Activated CD4-positive, alpha-beta memory T cell treated with anti-CD3 and anti-CD28 coated beads, Interleukin-2, amount 10 ng/mL, durations not matched to agents 7 days and 5 days (primary cell): ENCODE measurements at regions not wholly inside any gene's neighbourhood (a gene's known extent, or its start where the extent isn't known, plus 50 kb on each side); places are given as distances from the start of the nearest gene placed in this dataset.

ENCODE experiments used
- CTCF ChIA-PET: fragments of 350-600 bp; sonication (Branson Sonifier 250); formaldehyde crosslinking; loops from one replicate; lab custom pipeline; 2021; ENCODE audit warnings: antibody characterized with exemption, inconsistent platforms; lab: Charles Lee
- POLR2A ChIA-PET: fragments of 350-600 bp; sonication (Branson Sonifier 250); formaldehyde crosslinking; loops from one replicate; lab custom pipeline; 2021; ENCODE audit warnings: antibody characterized with exemption; lab: Charles Lee
- DNase-seq: peaks from one replicate; pipeline ENCODE4 v3.0.0-alpha.2; 2020
- H3K27ac Mint-ChIP-seq: one replicate; pipeline ENCODE4 v1.8.0; 2021; ENCODE audit warnings: mild to moderate bottlenecking, mixed read lengths
- H3K27me3 Mint-ChIP-seq: one replicate; pipeline ENCODE4 v1.8.0; 2021; ENCODE audit warnings: mixed read lengths
- H3K36me3 Mint-ChIP-seq: one replicate; pipeline ENCODE4 v1.8.0; 2021; ENCODE audit warnings: low read depth, mixed read lengths
- H3K4me1 Mint-ChIP-seq: one replicate; pipeline ENCODE4 v1.8.0; 2021; ENCODE audit warnings: mixed read lengths
- H3K4me3 Mint-ChIP-seq: one replicate; pipeline ENCODE4 v1.8.0; 2021; ENCODE audit warnings: mild to moderate bottlenecking, mixed read lengths
- H3K9me3 Mint-ChIP-seq: one replicate; pipeline ENCODE4 v1.8.0; 2021; ENCODE audit warnings: mixed read lengths

DNA sequence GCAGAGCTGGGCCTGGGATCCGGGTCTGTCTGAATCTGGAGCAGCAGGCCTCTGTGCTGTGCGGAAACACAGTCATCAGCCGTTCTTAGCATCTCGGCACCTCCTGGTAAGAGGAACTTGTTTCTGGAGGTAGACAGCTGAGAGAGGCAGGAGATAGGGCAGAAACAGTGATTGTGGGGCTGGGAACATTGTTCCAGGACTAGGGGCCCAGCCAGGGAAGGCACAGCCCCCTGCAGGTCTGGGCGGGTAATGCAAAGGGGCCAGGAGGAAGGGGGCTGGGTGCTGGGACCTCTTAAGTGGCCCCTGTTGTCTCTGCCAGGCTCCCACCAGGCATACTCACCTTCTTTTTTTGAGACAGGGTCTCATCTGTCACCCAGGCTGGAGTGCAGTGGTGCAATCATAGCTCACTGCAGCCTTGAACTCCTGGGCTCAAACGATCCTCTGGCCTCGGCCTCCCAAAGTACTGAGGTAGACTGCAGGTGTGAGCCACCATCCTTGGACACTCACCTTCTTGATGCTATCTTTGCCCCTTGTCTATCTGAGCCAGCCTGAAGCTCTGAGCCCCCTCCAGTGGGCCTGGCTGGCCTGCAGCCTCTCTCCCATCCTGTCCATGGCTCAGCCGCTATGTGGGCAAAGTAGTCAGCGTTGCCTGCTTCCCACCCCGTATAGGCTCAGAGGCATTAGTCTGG lies 134.3 kb upstream of the ZBTB40 start:
- H3K4me1 Mint-ChIP-seq, result no peaks in the 10 kb centered on the region
- DNase-seq, result no peak
- H3K36me3 Mint-ChIP-seq, result no peaks in the 10 kb centered on the region
- ChIA-PET CTCF (no interaction called here), POLR2A (no interaction called here)
- no peaks in the 10 kb centered on the region for H3K9me3 Mint-ChIP-seq
- no peak overlapping the region for H3K27ac Mint-ChIP-seq
- H3K27me3 Mint-ChIP-seq, result peaks cover 4% of the 10 kb centered on the region
- H3K4me3 Mint-ChIP-seq, result no peak overlapping the region

DNA sequence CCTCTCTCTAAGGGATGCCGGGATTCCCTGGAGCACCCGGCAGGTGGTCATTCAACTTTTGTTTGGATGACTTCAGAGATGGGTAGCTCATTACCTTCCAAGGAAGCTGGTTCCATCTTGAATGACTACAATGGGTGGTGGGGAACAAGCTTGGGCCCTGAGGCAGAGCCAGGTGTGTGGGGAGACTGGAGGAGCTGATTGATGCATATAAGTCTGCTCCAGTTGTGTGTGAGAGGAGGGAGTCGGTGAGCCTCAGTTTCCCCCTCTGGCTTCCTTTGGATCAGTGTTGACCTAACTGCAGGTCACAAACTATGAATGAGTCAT lies 133.8 kb upstream of the ZBTB40 start:
- no peak overlapping the region for H3K27ac Mint-ChIP-seq
- no peaks in the 10 kb centered on the region for H3K9me3 Mint-ChIP-seq
- peaks cover 4% of the 10 kb centered on the region for H3K27me3 Mint-ChIP-seq
- no peaks in the 10 kb centered on the region for H3K36me3 Mint-ChIP-seq
- DNase-seq, result no peak
- H3K4me3 Mint-ChIP-seq, result no peak overlapping the region
- H3K4me1 Mint-ChIP-seq, result no peaks in the 10 kb centered on the region
- CTCF ChIA-PET, result no interaction called here
- POLR2A ChIA-PET, result no interaction called here

DNA sequence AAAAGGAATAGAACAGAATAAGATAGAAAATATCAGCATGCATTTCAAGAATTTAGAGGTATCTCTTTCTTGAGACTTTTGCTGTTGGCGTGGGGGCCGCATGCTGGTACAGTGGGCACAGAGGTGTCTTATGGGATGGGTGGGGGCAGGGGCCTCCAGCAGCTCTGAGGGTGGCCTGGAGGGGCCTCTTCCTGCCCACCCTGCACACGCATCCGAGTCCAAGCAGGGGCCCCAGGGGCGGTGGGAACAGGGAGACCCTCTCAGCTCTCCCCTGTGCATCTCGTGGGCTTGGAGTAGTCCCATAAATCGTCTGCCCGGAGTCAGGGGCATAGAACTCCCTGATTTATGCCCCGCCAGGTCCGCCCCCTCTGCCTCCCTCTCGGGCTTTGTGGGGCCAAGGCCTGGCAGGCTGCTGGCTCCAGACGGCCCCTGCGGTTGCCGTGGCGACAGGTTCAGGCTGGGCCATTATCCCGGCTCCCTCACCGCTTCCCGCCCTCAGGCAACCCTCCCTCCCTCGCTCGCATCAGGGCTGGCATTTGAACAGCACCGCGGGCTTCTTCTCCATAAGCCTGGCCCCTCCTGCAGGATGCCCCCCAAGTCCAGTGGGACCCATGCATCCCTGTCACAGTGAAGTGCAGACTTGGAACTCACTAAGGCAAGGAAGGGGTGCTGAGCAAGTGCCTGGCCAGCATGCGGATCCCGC lies 133.2 kb upstream of the ZBTB40 start:
- no peaks in the 10 kb centered on the region for H3K9me3 Mint-ChIP-seq
- no peaks in the 10 kb centered on the region for H3K4me1 Mint-ChIP-seq
- CTCF ChIA-PET, result no interaction called here
- H3K27ac Mint-ChIP-seq, result no peak overlapping the region
- peaks cover 4% of the 10 kb centered on the region for H3K27me3 Mint-ChIP-seq
- no peak for DNase-seq
- POLR2A ChIA-PET, result no interaction called here
- no peak overlapping the region for H3K4me3 Mint-ChIP-seq
- H3K36me3 Mint-ChIP-seq, result no peaks in the 10 kb centered on the region

DNA sequence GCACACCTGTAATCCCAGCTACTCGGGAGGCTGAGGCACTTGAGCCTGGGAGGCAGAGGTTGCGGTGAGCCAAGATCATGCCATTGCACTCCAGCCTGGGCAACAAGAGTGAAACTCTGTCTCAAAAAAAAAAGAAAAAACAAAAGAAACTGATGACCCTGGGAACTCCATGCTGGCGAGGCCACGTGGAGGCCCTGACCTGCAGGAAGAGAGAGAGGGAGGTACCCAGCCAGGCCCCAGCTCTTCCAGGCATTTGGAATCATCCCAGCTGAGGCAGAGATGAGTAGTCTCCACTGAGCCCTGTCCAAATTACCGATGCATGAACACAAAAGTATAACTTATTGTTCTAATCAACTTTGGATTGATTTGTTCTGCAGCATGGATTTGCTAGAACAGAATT lies 132.0 kb upstream of the ZBTB40 start:
- no peak overlapping the region for H3K27ac Mint-ChIP-seq

DNA sequence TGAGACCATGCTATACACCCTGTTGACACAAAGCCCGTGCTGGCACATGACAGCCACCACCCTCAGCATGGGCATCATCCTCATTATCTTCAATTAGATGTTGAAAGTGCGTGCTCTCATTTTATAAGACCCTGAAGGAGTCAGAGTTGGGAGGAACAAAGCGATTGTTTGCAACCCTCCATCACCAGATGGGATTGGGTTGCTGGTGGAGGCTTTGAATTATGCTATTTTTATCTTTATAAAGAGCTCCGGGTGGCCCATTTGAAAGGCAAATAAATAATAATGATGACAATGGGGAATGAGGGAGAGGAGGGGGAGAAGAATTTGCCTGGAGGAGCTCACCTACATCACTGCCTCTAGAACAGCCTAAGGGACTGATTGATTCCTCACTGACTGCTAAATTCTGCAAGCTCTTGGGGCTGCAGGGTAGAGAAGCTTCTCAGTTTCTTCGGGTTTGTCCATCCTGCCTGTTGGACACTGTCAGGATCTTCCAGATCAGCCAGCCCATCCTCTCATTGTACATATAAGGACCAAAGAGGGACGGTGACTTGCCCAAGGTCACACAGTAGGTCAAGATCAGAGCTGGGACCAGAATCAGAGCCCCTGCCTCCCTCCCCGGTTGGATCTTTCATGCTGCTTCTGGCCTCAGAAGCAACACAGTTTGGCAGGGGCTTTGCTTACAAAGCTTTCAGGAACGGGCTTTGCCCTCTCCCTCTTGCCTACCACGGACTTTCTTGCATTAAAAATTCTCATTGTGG lies 130.9 kb upstream of the ZBTB40 start:
- POLR2A ChIA-PET, result no interaction called here
- no peaks in the 10 kb centered on the region for H3K4me1 Mint-ChIP-seq

More for the DNA sequence above, 132.0 kb upstream of the ZBTB40 start:
- peaks cover 4% of the 10 kb centered on the region for H3K27me3 Mint-ChIP-seq
- H3K4me3 Mint-ChIP-seq, result no peak overlapping the region
- ChIA-PET POLR2A (no interaction called here), CTCF (no interaction called here)
- H3K9me3 Mint-ChIP-seq, result no peaks in the 10 kb centered on the region
- H3K36me3 Mint-ChIP-seq, result no peaks in the 10 kb centered on the region
- no peaks in the 10 kb centered on the region for H3K4me1 Mint-ChIP-seq
- DNase-seq, result no peak

DNA sequence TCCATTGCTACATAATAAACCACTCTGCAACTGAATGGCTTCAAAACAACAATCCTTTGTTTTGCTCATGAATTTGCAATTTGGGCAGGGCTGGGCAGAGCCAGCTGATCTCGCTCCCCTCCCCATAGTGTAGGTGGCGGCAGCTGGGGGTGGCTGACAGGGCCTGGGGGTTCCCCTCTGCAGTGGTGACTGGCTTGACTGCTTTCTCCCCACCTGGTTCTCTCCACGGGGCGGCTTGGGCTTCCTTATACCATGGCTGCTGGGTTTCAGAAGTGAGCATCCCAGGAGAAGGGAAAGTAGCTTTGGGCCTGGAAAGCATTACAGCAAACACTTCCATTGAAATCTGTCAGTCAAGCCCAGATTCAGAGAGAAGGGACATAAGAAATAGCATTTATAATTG lies 129.7 kb upstream of the ZBTB40 start:
- ChIA-PET POLR2A (no interaction called here), CTCF (no interaction called here)
- Mint-ChIP-seq H3K27me3 (peaks cover 4% of the 10 kb centered on the region), H3K9me3 (no peaks in the 10 kb centered on the region), H3K27ac (no peak overlapping the region), H3K36me3 (no peaks in the 10 kb centered on the region), H3K4me3 (no peak overlapping the region), H3K4me1 (no peaks in the 10 kb centered on the region)
- DNase-seq, result no peak

More for the DNA sequence above, 130.9 kb upstream of the ZBTB40 start:
- no peak for DNase-seq
- CTCF ChIA-PET, result no interaction called here
- H3K27me3 Mint-ChIP-seq, result peaks cover 4% of the 10 kb centered on the region
- H3K4me3 Mint-ChIP-seq, result no peak overlapping the region
- H3K27ac Mint-ChIP-seq, result no peak overlapping the region
- no peaks in the 10 kb centered on the region for H3K9me3 Mint-ChIP-seq
- no peaks in the 10 kb centered on the region for H3K36me3 Mint-ChIP-seq

DNA sequence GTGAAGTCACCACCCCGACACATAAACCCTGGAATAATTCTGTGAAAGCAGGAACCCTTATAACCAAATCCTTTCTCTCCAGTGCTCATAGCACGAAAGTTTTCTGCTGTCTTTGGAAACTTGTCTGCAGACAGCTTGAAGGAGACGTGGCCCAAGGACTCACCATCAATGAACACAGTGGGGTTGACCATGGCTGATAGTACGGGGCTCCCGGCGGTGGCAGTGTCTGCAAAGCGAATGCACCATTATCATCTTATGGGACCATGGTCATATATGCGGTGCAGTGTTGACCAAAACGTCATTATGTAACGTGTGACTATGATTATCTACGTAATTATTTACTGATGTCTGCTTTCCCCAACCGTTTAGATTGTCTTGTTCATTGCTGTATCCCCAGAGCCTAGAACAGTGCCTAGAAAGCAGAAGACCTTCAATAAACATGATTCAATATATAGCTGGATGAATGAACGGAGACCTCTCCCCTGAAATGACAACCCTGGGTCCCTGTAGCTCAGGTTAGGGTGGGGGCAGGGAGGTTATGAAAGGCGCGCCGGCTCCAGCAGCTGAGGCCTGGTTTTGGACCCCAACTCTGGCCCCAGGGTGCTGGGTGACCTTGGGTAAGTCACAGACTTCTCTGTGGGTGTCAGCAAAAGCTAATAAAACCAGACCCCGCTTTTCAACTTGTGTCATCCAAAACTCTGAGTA lies 128.4 kb upstream of the ZBTB40 start:
- Mint-ChIP-seq H3K4me3 (no peak overlapping the region), H3K9me3 (no peaks in the 10 kb centered on the region), H3K27ac (no peak overlapping the region), H3K27me3 (no peaks in the 10 kb centered on the region), H3K4me1 (no peaks in the 10 kb centered on the region), H3K36me3 (no peaks in the 10 kb centered on the region)
- ChIA-PET POLR2A (no interaction called here), CTCF (no interaction called here)
- DNase-seq, result no peak

DNA sequence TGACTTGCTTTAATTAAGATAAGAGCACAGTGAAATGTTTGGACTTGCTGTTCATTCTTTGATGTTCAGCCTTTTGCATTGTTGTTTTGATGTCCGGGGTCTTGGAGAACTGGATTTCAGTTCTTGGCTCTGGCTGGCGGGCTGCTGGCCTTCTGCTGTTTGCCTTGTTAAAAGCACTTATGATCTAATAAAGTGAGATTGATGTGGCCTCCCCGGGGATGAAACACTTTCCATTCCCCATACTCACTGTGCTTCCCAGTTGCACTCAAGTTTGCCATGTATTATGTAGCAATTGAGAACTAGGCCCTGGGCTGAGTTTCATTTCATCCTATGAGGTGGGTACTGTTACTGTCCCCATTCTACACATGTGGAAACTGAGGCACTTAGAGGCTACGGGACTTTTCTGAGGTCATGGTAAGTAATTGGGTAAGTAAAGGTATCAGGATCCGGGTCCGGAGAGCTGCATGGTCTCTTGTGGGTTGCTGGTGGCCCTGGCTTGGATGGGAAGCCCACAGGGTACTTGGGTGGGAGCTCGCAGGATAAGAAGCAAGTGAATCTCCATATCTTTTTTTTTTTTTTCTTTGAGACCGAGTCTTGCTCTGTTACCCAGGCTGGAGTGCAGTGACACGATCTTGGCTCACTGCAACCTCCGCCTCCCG lies 127.7 kb upstream of the ZBTB40 start:
- Mint-ChIP-seq H3K4me3 (no peak overlapping the region), H3K27me3 (no peaks in the 10 kb centered on the region), H3K36me3 (no peaks in the 10 kb centered on the region), H3K27ac (no peak overlapping the region), H3K4me1 (no peaks in the 10 kb centered on the region), H3K9me3 (no peaks in the 10 kb centered on the region)
- DNase-seq, result no peak
- ChIA-PET POLR2A (no interaction called here), CTCF (no interaction called here)

DNA sequence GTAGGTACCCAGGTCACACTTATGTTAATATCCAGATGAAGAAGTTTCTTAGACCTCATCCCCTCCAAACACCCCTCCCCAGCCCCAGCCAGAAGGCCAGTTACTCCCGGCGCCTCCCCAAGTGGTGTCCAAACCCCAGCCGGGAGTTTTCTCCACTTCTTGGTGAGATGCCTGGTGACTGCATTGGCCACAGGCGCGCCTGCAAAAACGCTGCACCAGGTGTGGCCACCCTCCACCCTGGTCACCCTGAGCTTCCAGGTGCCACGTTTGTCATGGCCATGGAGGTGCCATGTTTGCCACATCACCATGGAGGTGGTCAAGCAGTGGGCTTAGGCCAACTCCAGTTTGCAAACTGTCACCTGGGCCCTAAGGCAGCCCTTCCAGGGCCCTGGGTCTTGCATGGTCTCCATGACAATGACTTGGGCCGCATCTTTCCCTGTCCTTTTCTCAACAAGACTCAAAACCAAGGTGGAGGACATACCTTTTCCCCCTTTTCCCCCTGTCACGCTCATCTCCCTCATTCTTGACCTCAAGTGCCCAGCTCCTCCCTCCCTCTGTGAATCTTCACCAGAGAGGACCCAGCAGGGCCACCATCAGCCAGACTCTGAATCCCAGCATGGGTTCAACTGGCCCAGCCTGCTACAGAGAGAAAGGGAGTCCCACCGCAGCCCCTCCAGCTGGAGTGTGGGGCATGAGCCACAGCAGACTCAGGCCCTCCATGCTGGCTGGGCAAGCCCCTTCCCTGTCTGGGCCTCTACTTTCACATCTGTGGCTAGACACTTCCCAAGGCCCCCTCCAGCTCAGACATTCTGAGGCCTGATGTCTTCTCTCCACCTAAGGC lies 125.9 kb upstream of the ZBTB40 start:
- Mint-ChIP-seq H3K9me3 (no peaks in the 10 kb centered on the region), H3K4me1 (no peaks in the 10 kb centered on the region), H3K27ac (no peak overlapping the region), H3K4me3 (no peak overlapping the region), H3K27me3 (no peaks in the 10 kb centered on the region), H3K36me3 (no peaks in the 10 kb centered on the region)
- POLR2A ChIA-PET, result no interaction called here
- CTCF ChIA-PET, result interaction anchor here (0.5 kb wide), 1 partner anchor 1174 kb away, joined by 3 read pairs; no protein-coding TSS in a partner anchor
- no peak for DNase-seq

DNA sequence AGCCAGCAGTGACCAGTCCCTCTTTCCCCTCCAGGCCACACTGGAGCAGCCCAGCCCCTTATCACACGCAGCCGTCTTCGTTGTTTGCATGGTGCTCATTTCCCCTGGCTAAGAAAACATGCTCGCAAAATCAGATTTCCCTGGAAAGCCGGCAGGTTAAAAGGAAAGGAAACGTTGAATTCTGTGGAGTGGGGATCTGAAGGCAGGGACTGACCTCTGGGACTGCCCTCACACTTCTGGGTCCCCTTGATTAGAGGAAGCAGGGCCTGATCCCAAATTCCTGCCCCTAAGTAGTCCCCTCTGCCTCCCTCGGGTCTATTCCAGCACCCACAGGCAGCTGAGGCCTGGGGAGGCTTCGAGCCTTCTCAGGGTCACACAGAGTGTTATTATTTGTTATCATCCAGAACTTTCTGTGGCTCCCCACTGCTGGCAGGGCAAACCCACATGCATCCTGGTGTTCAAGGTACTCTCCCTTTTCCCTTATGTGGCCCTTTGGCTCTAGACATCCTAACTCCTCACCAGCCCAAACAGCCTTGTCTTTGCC lies 125.2 kb upstream of the ZBTB40 start:
- no peaks in the 10 kb centered on the region for H3K4me1 Mint-ChIP-seq
- H3K9me3 Mint-ChIP-seq, result no peaks in the 10 kb centered on the region
- H3K36me3 Mint-ChIP-seq, result no peaks in the 10 kb centered on the region

DNA sequence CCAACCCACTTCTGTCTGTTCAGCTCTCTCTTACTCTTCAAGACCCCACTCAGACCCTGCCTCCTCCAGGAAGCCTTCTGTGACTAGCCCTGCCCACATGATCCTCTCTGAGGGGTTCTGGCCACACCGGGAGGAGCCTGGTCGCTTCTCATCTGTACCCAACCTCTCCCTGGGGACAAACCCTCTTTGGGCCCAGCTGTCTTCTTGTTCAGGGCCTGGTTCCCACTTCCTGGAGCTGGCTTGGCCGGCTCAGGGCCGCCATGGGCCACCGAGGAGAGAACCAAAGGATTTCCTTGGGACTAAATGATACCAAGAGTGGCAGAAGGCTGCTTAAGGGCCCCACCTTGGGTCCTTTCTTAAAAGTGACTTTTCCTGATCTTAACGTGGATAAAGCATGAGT lies 124.7 kb upstream of the ZBTB40 start:
- no peaks in the 10 kb centered on the region for H3K9me3 Mint-ChIP-seq
- H3K4me3 Mint-ChIP-seq, result no peak overlapping the region
- no peaks in the 10 kb centered on the region for H3K27me3 Mint-ChIP-seq
- CTCF ChIA-PET, result no interaction called here
- H3K27ac Mint-ChIP-seq, result no peak overlapping the region
- DNase-seq, result no peak
- POLR2A ChIA-PET, result no interaction called here
- no peaks in the 10 kb centered on the region for H3K4me1 Mint-ChIP-seq
- no peaks in the 10 kb centered on the region for H3K36me3 Mint-ChIP-seq

More for the DNA sequence above, 125.2 kb upstream of the ZBTB40 start:
- Mint-ChIP-seq H3K27ac (no peak overlapping the region), H3K27me3 (no peaks in the 10 kb centered on the region), H3K4me3 (no peak overlapping the region)
- CTCF ChIA-PET, result interaction anchor here (0.5 kb wide), 1 partner anchor 1173 kb away, joined by 3 read pairs; no protein-coding TSS in a partner anchor
- DNase-seq, result no peak
- POLR2A ChIA-PET, result no interaction called here

DNA sequence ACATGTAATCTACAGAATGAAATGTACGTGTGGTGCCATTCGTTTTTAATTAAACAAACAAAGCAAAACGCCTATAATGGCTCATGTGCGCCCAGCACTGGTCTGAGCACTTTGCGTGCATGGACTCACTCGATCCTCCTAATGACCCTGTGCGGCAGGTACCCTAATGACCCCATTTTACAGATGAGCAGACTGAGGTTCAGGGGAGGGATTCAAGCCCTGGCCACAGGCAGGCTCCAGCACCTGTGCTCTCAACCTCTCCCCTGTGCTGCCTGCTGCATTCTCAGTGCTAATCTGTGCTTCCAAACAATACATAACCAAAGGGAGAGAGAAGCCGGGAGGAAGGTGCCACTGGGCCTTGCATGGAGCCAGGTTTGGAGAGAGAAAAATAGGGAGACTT lies 124.2 kb upstream of the ZBTB40 start:
- DNase-seq, result no peak
- Mint-ChIP-seq H3K4me3 (no peak overlapping the region), H3K4me1 (no peaks in the 10 kb centered on the region), H3K36me3 (no peaks in the 10 kb centered on the region), H3K27ac (no peak overlapping the region), H3K27me3 (no peaks in the 10 kb centered on the region), H3K9me3 (no peaks in the 10 kb centered on the region)
- CTCF ChIA-PET, result no interaction called here
- POLR2A ChIA-PET, result no interaction called here
